GM21737 (cell line): ENCODE measurements at regions not wholly inside any gene's neighbourhood (a gene's known extent, or its start where the extent isn't known, plus 50 kb on each side); places are given as distances from the start of the nearest gene placed in this dataset.

ENCODE experiments used
- ATAC-seq: cut with Tn5 transposase; IDR thresholded peaks from one replicate; pipeline ENCODE4 v1.9.1; 2021; ENCODE audit warnings: mild to moderate bottlenecking, moderate library complexity; ENCODE audit not compliant: unreplicated experiment

DNA sequence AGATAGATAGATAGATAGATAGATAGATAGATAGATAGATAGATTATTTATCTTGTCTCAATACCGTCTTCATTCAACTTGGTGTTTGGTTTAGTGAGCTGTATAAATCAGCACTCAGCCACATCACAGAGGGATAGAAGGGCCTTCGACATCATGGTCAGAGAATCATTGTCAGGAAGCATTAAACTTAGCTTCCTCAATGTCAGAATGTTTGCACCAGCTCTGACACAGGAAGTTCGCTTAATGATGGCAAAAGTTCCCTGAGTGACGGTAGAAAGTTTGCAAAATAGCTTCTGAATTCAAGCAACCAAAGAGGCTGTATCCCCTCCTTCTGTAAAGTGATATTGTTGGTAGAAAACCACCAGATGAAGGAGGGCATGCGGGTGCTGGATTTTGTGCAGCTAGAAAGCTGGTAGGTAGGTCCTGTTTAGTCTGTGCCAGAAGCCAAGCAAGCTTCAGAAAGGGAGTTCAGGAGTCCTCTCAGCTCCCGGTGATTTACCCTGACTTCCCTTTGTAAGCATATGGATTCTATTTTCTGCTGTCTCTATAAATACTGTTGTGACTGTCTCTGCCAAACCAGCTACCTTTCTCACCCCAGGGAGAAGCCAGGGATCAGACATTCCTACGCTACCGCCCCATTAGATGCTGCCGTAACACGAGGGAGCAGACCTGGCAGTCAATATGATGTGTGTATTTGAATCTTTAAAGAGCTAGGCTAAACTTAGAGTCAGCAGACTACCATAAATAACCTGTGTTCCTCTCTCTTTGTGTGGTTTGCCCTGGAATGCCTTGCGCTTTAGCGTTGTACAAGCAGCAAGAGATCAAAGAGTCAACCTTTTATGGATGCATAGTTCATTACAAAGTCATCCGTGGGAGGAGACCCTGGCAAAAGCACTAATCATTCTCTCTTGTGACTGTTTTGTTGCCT lies 200.5 kb upstream of the KIAA1217 start:
- no peak for ATAC-seq

DNA sequence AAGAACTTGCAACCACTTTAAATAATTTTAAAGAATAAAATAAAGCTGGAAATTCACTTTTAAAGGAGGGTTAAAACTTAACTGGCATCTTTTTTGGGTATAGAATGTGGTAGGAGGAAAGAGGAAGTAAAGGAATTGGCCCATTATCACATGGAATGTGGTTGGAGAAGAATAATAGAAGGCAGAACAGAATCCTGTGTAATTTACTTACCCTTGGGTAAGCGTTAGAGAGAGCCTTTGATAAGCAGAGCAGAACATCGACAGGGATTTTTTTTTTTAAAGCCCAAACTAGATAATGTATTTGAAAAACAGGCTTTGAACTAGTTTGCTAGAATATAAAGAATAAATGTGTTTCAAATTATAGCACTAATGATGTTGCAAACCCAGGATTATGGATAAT lies 199.8 kb upstream of the KIAA1217 start:
- ATAC-seq, result no peak

DNA sequence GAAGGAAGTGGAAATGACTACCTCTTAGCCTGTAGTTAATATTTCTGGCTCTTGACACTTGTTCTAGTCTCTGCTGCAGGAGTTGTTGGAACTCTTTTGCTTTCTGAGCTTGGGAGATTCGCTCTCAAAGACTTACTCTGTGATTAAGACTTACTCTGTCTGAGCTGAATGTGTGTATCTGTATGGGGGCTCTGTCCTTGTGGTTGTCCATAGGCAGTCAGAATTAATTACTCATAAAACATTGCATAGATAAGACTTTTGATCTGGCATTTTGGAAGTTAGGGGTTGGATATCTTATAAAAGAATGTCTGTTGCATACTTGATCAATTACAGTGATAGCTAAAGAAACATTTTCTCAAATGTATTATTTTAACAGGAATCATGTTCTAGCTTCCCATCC lies 199.2 kb upstream of the KIAA1217 start:
- ATAC-seq, result no peak

DNA sequence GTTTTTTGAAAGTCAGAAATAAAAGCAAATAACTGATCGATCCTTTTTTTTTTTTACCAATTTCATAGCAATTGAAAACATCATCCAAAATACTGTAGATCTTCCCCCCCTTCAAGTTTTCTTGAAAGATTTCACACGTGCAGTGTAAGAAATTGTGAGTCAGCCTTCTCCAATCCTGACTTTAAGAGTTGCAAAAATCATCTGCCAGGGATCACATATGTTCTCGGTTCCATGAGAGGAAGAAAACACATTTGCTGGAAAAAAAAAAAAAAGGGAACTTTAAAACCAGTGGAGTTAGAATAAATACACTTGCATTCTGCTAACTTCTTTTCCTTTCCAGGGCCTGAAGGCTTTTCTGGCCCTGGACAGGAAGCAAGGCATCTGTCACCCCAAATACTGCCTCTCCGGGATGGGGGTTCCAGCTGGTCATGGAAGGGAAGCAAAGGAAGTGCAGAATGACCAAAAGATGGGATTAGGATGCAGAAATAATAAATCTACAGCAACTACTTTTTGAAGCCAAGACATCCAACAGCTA lies 198.4 kb upstream of the KIAA1217 start:
- no peak for ATAC-seq

DNA sequence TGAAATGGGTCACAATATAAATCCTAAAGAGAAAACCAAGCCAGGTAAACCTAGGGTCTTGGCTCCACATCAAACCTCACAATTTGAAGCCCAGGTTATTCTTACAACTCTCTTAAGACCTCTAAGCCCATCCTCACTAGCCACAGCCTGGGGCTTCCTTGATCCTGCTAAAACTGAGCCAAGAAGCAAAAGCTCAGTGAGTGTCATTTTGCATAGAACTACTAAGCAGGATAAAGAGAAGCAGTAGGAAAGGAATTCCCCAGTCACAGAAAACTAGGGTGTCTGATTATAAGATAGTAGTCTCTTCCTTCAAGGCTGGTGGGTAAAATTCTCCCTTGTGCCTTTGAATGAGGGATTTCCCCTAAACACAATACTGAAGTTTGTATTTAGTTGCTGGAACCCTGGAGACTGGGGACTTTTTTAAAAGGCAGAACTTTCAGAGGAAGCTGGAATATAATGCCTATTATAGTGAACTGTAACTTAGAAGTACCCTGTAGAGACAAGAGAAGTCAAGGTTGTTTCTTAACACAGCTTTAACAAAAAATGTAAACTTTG lies 196.6 kb upstream of the KIAA1217 start:
- ATAC-seq, result no peak

DNA sequence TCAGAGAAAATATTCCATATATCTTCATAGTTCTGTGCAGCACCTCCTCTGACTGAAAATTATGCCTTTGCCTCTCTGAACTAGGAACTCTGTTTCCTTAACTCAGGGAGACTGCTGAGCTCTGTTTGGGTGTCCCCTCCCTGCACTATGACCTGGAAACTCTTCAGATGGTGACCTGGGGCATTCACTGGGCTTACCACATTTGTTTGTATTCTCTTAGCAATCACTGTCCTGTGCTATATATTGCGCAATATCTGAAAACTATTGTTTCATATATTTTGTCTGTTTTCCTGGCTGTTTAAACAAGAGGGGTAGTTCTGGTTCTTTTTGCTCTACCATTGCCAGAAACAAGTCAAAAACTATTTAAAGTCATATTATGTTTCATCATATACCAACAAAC lies 181.8 kb upstream of the KIAA1217 start:
- no peak for ATAC-seq

DNA sequence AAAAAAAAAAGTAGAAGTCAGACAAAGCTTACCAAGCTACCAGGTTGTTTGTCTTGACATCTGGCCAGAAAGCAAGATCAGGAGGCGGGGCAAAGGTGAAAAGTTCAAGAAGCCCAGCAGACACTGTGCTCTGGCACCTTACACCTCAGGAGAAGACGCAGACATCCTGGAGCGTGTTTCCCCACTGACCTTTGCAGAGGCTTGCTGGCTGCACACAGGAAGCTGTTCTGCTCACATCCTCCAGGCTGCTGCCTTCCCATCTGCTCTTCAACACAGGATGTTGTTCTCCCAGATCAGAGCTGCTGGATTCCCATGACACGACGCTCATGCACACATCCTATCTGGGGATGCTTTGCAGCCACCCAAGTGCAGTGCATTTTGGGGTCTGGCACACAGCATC lies 174.4 kb upstream of the KIAA1217 start:
- ATAC-seq, result no peak

DNA sequence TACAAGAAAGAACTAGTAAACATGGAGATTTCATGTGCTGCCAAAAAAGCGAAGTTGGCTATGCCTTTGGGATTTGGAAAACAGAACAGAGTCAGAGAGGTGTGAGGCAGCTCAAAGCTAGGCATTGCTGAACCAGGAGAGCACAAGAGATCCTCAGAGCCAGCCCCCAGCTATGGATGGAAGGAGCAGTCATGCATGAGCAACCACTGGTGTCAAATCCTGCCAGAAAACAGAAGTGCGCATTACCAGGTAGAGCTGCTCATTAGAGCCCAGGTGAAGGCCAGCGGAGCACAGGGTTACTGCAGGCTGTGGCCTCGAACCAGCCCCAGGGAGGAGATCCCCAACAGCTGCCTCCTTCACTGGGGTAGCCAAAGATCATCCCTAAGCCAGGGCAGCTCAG lies 173.2 kb upstream of the KIAA1217 start:
- ATAC-seq, result no peak

DNA sequence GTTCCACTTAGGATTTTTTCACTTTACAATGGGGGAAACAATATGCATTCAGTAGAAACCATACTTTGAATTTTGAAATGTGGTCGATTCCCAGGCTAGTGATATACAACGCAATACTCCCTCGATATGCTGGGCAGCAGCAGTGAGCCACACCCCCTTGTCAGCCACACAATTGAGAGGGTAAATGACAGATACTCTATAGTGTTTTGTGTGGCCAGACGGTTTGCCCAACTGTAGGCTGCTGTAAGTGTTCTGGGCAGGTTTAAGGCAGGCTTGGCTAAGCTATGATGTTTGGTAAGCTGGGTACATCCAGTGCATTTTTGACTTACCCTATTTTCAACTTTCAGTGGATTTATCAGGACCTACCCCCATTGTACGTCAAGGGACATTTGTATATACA lies 169.6 kb upstream of the KIAA1217 start:
- ATAC-seq, result no peak

DNA sequence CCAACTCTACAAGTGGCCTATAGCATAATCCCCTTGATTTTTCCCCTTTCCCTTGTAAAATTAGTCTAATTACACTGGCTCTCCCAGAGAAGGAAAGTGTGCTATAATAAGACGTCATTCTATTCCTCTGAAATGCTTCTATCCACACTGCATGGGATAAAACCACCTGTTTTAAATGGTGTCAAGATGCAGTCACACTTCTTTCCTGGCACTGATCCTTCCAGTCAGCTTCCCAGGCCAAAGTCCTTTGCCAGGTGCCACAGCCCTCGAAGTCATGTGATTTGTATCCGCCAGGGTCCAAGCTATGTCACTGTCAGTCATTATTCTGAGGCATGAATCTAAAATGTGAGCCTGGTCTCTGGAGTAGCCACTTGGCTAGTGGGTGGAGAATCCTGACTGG lies 169.0 kb upstream of the KIAA1217 start:
- ATAC-seq, result no peak

DNA sequence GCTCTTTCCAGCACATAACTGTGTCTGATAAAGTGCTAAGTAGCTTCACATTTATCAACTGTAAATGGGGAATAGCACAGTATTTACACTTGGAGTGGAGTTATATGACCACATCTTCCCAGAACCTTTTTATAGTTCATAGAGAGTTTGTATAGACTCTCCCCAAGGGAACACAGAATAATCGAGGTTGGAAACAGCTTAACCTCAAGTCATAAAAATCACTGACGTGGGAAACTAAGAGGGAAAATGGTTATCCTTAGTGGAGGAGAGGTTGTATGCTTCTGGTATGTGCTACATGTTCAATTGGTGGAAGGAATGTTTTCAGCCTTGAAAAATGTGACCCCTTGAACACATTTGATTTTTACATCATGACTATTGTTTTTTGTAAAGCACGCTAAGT lies 167.9 kb upstream of the KIAA1217 start:
- no peak for ATAC-seq

DNA sequence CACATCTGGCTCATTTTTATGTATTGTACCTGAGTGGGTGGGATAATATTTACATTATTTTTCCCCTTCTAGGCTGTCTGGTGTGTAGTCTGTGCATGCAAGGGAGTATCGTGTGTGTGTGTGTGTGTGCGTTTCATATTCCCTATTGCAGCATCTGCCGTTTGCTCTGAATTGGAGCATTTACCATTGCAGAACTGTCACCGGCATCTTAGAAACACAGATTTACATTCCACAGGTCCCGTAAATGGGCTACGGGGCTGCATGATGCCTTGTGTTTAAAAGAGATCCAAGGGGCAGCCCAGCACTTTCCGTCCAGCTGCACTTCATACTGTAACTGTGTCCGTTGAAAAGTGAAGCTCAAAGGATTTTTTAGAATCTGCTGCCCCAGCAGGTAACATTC lies 167.1 kb upstream of the KIAA1217 start:
- ATAC-seq, result no peak

DNA sequence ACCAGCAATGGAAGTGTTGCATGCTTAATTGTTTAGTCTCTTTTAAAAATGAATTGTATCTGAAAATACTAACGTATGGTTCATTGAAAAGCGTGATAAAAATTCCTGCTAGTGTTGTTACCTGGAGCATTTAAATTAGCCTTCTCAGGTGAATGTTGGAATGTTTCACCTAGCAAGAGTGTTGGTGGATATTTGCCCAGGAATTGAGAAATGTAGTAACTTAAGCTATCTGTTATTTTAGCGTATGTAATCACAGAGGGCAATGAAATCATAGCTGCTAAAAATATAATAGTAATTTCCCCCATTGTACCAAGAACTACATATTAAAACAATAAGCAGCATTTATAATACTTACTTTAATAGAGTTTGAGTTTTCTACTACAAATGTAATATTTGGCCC lies 166.1 kb upstream of the KIAA1217 start:
- ATAC-seq, result no peak

DNA sequence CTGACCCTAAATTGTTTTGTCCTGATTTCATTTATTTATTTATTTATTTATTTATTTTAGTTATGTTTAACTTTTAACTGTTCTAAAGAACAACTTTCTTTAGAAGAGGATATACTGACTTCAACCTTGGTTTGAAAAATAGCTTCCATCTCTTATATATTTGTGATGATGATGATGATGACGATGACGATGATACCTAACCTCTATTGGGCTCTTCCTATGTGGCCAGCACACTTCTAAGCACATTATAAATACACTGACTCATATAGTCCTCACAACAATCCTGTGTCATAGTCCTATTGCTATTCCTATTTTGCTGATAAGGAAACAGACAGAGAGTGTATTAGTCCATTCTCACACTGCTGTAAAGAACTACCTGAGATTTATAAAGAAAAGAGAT lies 162.9 kb upstream of the KIAA1217 start:
- ATAC-seq, result no peak

DNA sequence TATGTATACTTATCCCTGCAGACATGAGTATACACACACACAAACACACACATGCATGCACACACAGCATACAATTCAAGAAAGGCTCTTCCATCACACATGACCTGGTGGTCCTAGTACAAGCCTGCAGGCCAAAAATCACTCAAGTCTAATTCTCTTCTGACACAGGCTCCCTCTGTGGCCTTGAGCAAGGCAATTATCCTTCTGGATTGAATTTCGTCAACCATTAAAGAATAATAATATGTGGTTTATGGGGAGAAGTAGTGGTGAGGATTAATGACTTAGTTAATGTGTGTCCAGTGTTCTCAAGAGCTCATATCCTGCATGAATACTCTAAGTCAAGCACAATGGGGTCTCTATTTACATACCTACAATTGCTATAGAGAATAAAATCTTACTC lies 161.8 kb upstream of the KIAA1217 start:
- ATAC-seq, result no peak

DNA sequence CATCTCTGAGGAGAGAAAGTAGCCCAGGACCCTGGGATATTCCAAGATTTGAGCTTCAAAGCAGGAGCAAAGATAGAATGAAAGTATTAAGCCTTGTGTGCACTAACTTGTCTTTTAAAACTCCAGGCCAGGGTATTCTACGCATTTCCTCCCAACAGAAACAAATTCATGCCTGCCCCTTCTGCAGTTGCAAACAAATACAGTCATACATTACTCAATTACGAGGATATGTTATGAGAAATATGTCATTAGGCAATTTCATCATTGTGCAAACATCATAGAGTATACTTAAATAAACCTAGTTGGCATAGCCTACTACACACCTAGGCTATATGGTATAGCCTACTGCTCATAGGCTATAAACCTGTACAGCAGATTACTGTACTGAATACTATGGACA lies 154.5 kb upstream of the KIAA1217 start:
- no peak for ATAC-seq

DNA sequence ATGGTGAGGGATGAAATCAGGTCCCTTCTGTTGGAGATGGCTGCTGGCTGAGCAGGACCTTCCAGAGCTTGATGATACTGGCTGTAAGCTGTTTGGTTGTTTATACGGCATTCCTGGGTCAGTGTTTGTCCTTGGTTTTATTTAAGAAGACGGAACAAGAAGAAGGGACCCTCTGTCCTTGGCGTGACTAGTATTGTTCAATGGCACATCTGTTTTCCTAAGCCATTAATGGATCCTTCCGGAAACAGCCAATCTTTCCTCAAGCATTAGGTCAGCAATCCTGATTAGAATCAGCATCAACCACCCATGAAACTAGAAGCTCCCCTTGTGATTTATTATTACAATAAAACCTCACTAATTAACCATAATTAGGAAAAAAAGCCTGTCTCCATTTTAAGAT lies 128.7 kb upstream of the KIAA1217 start:
- no peak for ATAC-seq

DNA sequence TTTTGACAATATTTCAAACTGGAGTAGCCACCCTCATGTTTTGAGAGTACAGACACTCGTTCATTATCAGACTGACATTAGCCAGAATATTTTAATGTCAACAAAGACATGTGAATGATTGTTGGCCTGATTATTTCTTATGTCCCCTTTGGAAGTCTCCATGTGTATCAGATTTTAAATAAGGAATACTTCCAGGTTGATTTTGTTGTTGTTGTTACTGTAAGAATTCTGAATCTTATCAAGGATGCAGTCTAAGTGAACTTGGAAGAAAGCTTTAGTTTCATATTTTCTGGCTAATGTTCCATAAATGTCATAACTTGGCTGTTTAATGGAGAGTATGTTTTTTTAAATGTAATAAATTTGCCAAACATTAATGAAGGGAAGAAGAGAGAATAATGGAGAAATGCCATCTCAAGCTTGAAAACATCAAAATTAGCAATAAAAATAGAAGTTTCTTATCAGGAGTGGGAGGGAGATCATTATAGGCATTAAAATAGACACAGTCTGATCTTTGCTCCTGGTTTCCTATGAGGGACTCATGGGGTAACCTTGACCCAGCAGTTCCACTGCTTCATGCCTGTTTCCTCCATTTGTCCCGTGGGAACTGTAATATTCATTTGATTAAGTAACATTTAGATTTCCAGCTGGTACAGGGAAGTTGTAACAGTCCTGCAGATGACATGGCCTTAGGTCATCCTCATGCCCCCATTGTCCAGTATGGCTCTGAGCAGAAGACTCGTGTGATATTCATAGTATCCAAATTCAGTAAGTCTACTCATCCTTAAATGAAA lies 122.4 kb upstream of the KIAA1217 start:
- ATAC-seq, result no peak

DNA sequence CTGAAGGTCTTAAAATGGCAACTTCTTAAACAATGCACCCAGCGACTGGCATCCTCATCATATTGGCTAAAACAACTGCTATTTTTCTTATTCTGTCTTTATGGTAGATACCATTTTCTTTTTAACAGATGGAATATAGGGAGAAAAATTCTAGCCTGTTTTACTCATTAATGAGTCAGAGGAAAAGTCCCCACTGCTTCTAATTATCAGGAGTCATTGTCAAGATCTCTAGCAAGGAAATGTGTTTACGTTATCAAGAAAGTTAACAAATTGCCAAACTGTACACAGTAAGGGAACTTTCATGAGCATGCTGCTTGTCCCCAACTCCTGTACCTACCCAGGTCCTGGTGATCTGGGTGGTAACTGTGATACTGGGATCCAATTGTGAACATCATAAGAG lies 117.7 kb upstream of the KIAA1217 start:
- no peak for ATAC-seq

DNA sequence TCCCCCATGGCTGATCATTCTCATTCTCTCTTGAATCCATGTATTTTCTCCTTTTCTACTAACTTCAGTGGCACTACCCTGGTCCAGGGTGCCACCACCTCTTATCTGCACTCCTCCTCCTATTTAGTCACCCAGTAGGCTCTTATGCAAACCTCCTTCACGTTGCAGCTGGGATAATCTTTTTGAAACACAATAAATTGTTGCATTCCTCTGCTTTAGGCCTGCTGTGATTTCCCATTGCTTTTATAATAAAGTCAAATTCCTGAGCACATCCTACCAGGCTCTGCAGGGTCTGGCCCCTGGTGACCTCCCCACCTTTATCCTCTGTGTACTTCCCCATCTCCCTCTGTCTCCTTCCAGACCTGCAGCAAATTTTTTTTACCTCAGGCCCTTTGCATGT lies 112.7 kb upstream of the KIAA1217 start:
- no peak for ATAC-seq

DNA sequence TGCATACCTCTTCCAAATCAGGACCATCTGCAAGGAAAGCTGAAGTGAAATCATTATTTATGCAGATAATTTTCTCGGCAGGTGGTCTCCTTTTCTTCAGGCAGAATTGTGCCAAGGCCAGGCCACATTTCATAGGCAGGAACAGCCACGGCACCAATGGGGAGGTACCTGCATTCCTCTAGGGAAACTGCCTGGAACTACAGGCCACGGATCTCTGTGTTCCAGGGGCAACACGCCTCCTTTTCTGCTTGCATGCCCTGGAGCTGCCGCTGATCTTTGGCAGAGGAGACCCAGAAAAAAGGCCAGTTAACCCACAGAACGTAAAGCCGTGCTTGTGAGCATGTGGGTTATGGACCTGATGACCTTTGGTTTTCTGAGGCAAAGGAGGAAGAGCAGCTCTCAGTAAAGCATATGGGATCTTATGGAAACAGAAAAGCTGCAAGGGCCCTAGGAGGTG lies 111.2 kb upstream of the KIAA1217 start:
- no peak for ATAC-seq

DNA sequence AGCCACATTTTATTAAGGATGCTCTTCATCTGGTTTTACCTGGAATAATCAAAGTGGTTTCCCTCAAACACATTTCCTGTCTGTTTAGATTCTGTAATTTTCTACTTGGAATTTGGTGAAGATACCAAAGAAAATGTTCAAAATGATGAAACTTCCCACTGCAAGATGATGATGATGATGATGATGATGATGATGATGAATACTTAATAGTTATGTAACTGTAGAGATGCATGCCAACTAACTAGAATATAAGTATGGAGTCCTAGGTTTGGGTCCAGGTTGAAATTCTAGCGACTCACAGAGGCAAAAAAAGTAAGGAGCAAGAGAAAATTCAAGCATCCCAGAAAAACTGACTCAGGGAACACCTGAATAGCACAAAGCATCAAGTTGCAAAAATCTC lies 104.0 kb upstream of the KIAA1217 start:
- ATAC-seq, result no peak
